ENCODE measurements at regions not wholly inside any gene's neighbourhood (a gene's known extent, or its start where the extent isn't known, plus 50 kb on each side); places are given as distances from the start of the nearest gene placed in this dataset.

GRCh38 chr16:59013930-59014329, 279.8 kb upstream of the GOT2 start (continued):
- TF ChIP-seq ARID3A (IDR thresholded peaks at IDR 0.05; ENCODE audit: low read depth, low read length): no peak
- no peak for TF ChIP-seq TRIM22 (IDR thresholded peaks at IDR 0.05)
- TF ChIP-seq NR2C2 (CRISPR knock-in tag; IDR thresholded peaks at IDR 0.05; ENCODE audit: borderline replicate concordance): no peak
- no peak for TF ChIP-seq KLF15 (CRISPR knock-in tag; IDR thresholded peaks at IDR 0.05; ENCODE audit: borderline replicate concordance)
- TF ChIP-seq CBX1 (IDR thresholded peaks at IDR 0.05; ENCODE audit: low read depth): no peak
- no peak for TF ChIP-seq SNAPC2 (CRISPR knock-in tag; IDR thresholded peaks at IDR 0.05)
- no peak for TF ChIP-seq ZBTB4 (CRISPR knock-in tag; IDR thresholded peaks at IDR 0.05; ENCODE audit: borderline replicate concordance)
- TF ChIP-seq HMG20A (CRISPR knock-in tag; IDR thresholded peaks at IDR 0.05; ENCODE audit: borderline replicate concordance): no peak
- no peak for TF ChIP-seq ZNF75D (CRISPR knock-in tag; IDR thresholded peaks at IDR 0.05; ENCODE audit: borderline replicate concordance)
- no peak for TF ChIP-seq CREM (IDR thresholded peaks at IDR 0.05)
- TF ChIP-seq CREM (CRISPR knock-in tag; IDR thresholded peaks at IDR 0.05): no peak
- no peak for TF ChIP-seq ZFP82 (CRISPR knock-in tag; IDR thresholded peaks at IDR 0.05; ENCODE audit: borderline replicate concordance)
- TF ChIP-seq GPBP1L1 (CRISPR knock-in tag; IDR thresholded peaks at IDR 0.05): no peak

All from HepG2 (cell line).